Effector memory CD4-positive, alpha-beta T cell (primary cell): ENCODE measurements at regions not wholly inside any gene's neighbourhood (a gene's known extent, or its start where the extent isn't known, plus 50 kb on each side); places are given as distances from the start of the nearest gene placed in this dataset.

Source experiments
- DNase-seq, 3 donors: peaks; one replicate each; pipeline ENCODE4 v3.0.0-alpha.2; 2020
- H3K27ac ChIP-seq: 2 replicates; pipeline ENCODE4 v1.7.0; 2013; ENCODE audit warnings: mild to moderate bottlenecking, low read length, moderate library complexity; ENCODE audit not compliant: insufficient read depth, poor library complexity, severe bottlenecking
- H3K27me3 ChIP-seq: replicated peaks from 2 replicates; pipeline ENCODE4 v1.7.0; 2013; ENCODE audit warnings: mild to moderate bottlenecking, low read length; ENCODE audit not compliant: insufficient read depth, control insufficient read depth, poor library complexity, severe bottlenecking
- H3K36me3 ChIP-seq: 2 replicates; pipeline ENCODE4 v1.7.0; 2013; ENCODE audit warnings: mild to moderate bottlenecking, low read length, moderate library complexity; ENCODE audit not compliant: control insufficient read depth, insufficient read depth
- H3K4me1 ChIP-seq: 2 replicates; pipeline ENCODE4 v1.7.0; 2013; ENCODE audit warnings: low read length, mild to moderate bottlenecking; ENCODE audit not compliant: control insufficient read depth, insufficient read depth, poor library complexity, severe bottlenecking
- H3K4me3 ChIP-seq: 2 replicates; pipeline ENCODE4 v1.7.0; 2013; ENCODE audit warnings: low read length, low read depth, mild to moderate bottlenecking; ENCODE audit not compliant: insufficient read depth, poor library complexity, severe bottlenecking
- H3K9me3 ChIP-seq: 2 replicates; pipeline ENCODE4 v1.7.0; 2013; ENCODE audit warnings: mild to moderate bottlenecking, low read length, moderate library complexity; ENCODE audit not compliant: control insufficient read depth

- no peak overlapping the region for H3K4me3 ChIP-seq
- H3K27me3 ChIP-seq: no peaks in the 10 kb centered on the region
- no peak overlapping the region for H3K27ac ChIP-seq
- H3K36me3 ChIP-seq: no peaks in the 10 kb centered on the region
- no peaks in the 10 kb centered on the region for H3K4me1 ChIP-seq
- DNase-seq: no peak
- no peaks in the 10 kb centered on the region for H3K9me3 ChIP-seq
These were observed 336.8 kb downstream of the DSEL start for GRCh38 chr18:67179726-67180125.

GRCh38 chr18:67159662-67160061 is 356.9 kb downstream of the DSEL start:
- Histone ChIP-seq H3K36me3 (no peaks in the 10 kb centered on the region), H3K4me3 (no peak overlapping the region), H3K4me1 (no peaks in the 10 kb centered on the region), H3K27ac (no peak overlapping the region), H3K9me3 (no peaks in the 10 kb centered on the region), H3K27me3 (no peaks in the 10 kb centered on the region)
- no peak for DNase-seq

GRCh38 chr18:67154979-67155378 is 361.5 kb downstream of the DSEL start:
- Histone ChIP-seq H3K27ac (no peak overlapping the region), H3K27me3 (no peaks in the 10 kb centered on the region), H3K9me3 (no peaks in the 10 kb centered on the region), H3K36me3 (no peaks in the 10 kb centered on the region), H3K4me3 (no peak overlapping the region), H3K4me1 (no peaks in the 10 kb centered on the region)
- no peak for DNase-seq

- no peaks in the 10 kb centered on the region for H3K4me1 ChIP-seq
- no peak for DNase-seq
- no peaks in the 10 kb centered on the region for H3K9me3 ChIP-seq
- H3K4me3 ChIP-seq: no peak overlapping the region
- H3K27me3 ChIP-seq: no peaks in the 10 kb centered on the region
- no peaks in the 10 kb centered on the region for H3K36me3 ChIP-seq
- H3K27ac ChIP-seq: no peak overlapping the region
These were observed 365.2 kb downstream of the DSEL start for GRCh38 chr18:67151366-67151765.

- H3K4me3 ChIP-seq: no peak overlapping the region
- no peaks in the 10 kb centered on the region for H3K27me3 ChIP-seq
- no peaks in the 10 kb centered on the region for H3K9me3 ChIP-seq
- DNase-seq: no peak
- no peak overlapping the region for H3K27ac ChIP-seq
- H3K4me1 ChIP-seq: no peaks in the 10 kb centered on the region
- H3K36me3 ChIP-seq: no peaks in the 10 kb centered on the region
These were observed 370.8 kb downstream of the DSEL start for GRCh38 chr18:67145586-67146292.

- no peak for DNase-seq
- H3K4me3 ChIP-seq: no peak overlapping the region
- no peaks in the 10 kb centered on the region for H3K27me3 ChIP-seq
- H3K9me3 ChIP-seq: no peaks in the 10 kb centered on the region
- no peaks in the 10 kb centered on the region for H3K4me1 ChIP-seq
- H3K27ac ChIP-seq: no peak overlapping the region
- H3K36me3 ChIP-seq: no peaks in the 10 kb centered on the region
These were observed 372.2 kb downstream of the DSEL start for GRCh38 chr18:67144329-67144728.

GRCh38 chr18:67143028-67143427 is 373.5 kb downstream of the DSEL start:
- Histone ChIP-seq H3K9me3 (no peaks in the 10 kb centered on the region), H3K36me3 (no peaks in the 10 kb centered on the region)

GRCh38 chr18:67142604-67143003 is 373.9 kb downstream of the DSEL start:
- Histone ChIP-seq H3K36me3 (no peaks in the 10 kb centered on the region), H3K4me1 (no peaks in the 10 kb centered on the region), H3K9me3 (no peaks in the 10 kb centered on the region), H3K4me3 (no peak overlapping the region), H3K27ac (no peak overlapping the region), H3K27me3 (no peaks in the 10 kb centered on the region)
- DNase-seq: no peak

More at GRCh38 chr18:67143028-67143427, 373.5 kb downstream of the DSEL start:
- no peaks in the 10 kb centered on the region for H3K4me1 ChIP-seq
- no peak for DNase-seq
- H3K27ac ChIP-seq: no peak overlapping the region
- H3K4me3 ChIP-seq: no peak overlapping the region
- no peaks in the 10 kb centered on the region for H3K27me3 ChIP-seq

GRCh38 chr18:67140495-67140894 is 376.0 kb downstream of the DSEL start:
- no peaks in the 10 kb centered on the region for H3K27me3 ChIP-seq
- no peaks in the 10 kb centered on the region for H3K9me3 ChIP-seq
- DNase-seq: no peak
- H3K4me1 ChIP-seq: no peaks in the 10 kb centered on the region
- H3K4me3 ChIP-seq: no peak overlapping the region
- H3K27ac ChIP-seq: no peak overlapping the region
- H3K36me3 ChIP-seq: no peaks in the 10 kb centered on the region

GRCh38 chr18:67139899-67140298 is 376.6 kb downstream of the DSEL start:
- Histone ChIP-seq H3K27ac (no peak overlapping the region), H3K4me3 (no peak overlapping the region)
- no peak for DNase-seq

More at GRCh38 chr18:67139899-67140298, 376.6 kb downstream of the DSEL start:
- no peaks in the 10 kb centered on the region for H3K9me3 ChIP-seq
- no peaks in the 10 kb centered on the region for H3K36me3 ChIP-seq
- no peaks in the 10 kb centered on the region for H3K27me3 ChIP-seq
- no peaks in the 10 kb centered on the region for H3K4me1 ChIP-seq
